ENCODE measurements at regions not wholly inside any gene's neighbourhood (a gene's known extent, or its start where the extent isn't known, plus 50 kb on each side); places are given as distances from the start of the nearest gene placed in this dataset.
"Not testable (repeated sequence)": the region's sequence is repeated elsewhere in the genome, so short reads cannot be mapped to it uniquely, and the experiment has no call there.

DNA sequence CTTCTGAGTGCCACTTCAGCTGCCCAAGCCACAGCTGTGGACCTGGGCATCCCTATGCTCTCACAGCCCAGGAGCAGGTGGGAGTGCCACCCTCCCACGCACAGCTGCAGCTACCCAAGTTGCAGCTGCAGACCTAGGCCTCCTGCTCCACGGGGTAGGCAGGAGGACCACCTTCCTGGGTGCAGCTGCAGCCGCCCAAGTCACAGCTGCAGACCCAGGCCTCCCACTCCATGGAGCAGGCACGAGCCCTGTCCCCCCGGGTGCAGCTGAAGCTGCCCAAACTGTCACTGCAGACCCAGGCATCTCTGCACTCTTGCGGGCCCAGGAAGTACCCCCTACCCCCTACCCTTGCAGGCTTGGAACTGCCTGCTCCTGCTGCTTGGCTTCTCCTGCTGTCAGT lies 260.2 kb downstream of the XPNPEP1 start:
- no peak for DNase-seq (ENCODE audit: low read depth in 2 of 2)

DNA sequence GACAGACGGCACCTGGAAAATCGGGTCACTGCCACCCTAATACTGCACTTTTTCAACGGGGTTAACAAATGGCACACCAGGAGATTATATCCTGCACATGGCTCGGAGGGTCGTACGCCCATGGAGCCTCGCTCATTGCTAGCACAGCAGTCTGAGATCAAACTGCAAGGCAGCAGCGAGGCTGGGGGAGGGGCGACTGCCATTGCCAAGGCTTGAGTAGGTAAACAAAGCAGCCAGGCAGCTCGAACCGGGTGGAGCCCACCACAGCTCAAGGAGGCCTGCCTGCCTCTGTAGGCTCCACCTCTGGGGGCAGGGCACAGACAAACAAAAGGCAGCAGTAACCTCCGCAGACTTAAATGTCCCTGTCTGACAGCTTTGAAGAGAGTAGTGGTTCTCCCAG lies 270.7 kb downstream of the XPNPEP1 start:
- not testable (repeated sequence) for DNase-seq (ENCODE audit: low read depth in 2 of 2)

DNA sequence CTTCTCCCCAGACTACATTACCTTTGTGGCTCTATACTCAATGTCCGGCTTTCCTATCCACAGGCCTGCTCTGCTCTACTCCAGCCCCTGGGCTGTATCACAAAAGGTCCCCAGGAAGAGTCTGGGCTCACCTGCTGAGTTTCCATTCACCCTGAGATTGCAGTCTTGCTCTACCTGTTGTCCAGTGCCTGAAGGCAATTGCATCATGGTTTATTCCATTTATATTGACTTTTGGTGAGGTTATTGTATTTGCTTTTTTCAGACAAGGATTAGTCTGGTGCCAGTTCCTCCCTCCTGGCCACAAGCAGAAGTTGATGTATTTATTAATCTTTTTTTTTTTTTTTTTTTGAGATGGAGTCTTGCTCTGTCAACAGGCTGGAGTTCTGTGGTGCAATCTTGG lies 273.1 kb downstream of the XPNPEP1 start:
- DNase-seq (ENCODE audit: low read depth in 2 of 2), result no peak

DNA sequence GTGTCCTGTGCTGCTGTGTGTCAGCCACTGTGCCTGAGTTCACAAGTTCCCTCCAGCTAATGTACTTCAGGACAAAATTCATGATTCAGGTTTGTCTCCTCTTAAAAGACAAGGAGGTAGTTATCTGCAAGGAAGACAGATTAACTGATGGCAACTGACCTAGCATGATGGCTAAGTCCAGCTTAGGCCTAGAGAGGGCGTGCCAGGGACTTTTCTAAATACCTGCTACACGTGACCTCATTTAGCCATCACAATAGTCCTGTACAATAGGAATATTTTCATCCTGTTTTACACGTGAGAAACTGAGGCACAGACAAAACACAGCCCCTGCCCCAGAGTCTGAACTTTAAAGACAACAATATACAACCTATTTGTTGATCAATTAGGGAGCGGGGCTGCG lies 275.7 kb downstream of the XPNPEP1 start:
- no peak for DNase-seq (ENCODE audit: low read depth in 2 of 2)

DNA sequence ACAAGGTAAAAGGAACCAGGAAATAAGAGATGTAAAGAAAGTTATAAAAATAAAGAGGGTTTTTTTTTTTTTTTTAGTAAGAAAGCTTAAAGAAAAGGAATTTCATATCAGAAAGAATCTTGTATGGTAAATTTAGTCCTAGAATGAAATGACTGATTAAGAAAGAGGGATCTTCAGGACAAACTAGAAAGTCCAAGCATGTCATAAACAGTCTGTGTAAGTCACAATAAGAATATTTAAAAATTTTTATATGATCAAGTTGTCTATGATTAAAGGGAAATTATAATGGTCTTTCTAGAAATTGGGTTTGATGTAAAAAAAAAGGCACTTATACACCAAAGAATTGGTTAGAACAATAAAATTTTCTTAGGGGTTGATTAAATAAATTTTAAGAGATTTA lies 289.5 kb downstream of the XPNPEP1 start:
- DNase-seq (ENCODE audit: low read depth in 2 of 2), result no peak

DNA sequence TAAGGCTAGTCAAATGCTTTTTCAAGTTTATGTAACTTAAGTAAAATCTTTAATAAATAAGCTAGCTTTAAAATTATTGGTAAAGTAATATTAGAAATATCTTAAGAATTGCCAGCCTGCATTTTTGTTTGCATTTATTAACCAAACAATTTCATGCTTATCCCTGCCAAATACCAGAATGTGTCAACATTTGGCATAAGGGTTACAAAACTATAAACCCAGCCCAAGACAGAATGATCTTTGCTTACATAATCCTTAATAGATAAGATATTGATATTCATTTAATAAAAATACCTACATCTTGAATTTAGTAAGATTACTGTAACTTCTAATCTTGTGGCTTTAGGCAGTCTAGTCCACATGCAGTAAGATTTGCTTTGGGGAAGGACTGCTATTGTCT lies 290.3 kb downstream of the XPNPEP1 start:
- not testable (repeated sequence) for DNase-seq (ENCODE audit: low read depth in 2 of 2)

DNA sequence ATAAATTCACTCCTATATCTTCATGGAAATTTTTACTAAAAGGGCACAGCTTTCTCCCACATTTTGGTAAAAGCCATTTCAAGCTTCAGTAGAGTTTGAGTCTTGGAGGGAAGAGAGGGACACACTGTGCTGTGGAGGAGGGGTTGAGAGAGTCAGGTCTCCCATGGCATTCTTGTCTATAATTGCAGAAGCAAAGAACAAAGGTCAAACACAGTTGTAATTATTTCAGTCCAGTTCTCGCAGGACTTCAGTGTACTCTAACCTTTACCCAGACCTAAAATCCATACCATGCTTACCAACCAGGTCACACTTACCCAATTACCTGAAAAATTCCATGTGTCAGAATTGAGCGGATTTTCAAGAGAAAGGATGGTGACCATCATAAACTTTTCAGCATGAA lies 298.4 kb downstream of the XPNPEP1 start:
- DNase-seq (ENCODE audit: low read depth in 2 of 2), result no peak

DNA sequence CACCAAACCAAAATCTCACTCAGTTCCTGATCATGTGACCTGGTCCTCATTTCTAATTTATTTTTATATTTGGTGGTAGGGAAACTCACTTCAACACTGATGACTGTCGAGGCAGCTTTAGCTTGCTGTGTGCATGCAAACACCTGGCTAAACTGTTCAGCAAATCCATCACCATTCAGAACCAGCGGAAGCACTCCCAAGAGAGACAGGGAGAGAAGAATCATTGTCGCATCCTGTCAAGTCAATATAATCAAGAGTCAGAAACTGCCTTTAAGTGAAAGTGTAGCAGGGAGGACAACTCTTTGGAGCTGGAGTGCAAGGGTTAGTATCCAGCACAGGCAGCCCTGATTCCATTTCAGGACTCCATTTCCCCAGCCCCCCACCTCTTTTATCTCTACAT lies 300.7 kb downstream of the XPNPEP1 start:
- DNase-seq (ENCODE audit: low read depth in 2 of 2), result no peak

DNA sequence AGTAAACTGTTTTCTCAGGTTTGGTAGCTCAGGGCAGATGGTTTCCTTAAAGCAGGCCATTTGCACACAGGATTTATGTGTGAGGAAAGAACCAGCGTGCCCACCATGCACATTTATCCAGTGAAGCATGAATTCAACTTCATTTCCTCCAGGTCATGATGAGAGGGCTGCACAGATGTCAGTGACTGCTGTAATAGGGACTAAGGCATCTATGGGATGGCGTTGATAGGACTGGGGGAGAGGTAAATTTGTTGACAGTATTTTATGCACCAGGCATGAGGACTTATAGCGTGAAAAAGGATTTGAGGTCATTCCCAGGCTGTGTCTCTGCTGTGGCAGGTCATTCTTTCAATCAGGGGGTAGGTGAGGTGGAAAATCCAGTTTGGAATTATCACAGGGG lies 302.9 kb downstream of the XPNPEP1 start:
- no peak for DNase-seq (ENCODE audit: low read depth in 2 of 2)

DNA sequence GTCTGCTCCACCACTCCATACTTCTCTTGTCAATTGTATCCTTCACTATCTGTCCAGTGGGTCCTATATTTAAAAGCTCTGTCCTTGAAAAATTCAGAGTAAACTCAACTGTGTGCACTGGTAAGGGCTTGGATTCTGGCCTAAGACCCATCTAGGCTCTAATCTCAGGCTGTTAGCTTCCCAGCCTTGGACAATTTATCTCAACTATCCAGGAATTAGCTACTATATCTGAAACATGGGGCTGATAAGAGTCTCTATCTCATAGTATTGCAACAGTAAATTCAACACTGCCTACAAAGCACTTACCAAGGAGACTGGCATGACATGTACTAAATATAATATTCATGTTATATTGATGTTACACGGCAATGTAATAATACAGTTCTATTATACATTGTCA lies 303.4 kb downstream of the XPNPEP1 start:
- no peak for DNase-seq (ENCODE audit: low read depth in 2 of 2)

DNA sequence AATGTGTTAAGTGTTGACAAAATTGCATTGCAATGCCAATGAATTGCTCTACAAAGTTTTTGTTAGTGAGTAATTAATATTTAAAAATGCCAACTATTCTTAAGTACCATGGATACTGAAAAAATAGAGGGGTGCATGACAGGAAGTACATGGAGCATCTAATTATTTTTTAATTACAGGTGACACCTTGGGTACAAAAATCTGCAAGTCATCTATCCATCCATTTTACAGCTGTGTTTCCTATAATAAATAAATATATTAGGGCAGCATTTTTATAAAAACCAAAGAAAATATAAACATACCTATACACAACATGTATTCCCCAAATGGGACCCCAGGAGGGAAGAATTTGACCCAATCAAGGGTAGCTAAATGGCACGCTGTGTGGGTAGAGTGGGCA lies 304.6 kb downstream of the XPNPEP1 start:
- DNase-seq (ENCODE audit: low read depth in 2 of 2), result no peak

DNA sequence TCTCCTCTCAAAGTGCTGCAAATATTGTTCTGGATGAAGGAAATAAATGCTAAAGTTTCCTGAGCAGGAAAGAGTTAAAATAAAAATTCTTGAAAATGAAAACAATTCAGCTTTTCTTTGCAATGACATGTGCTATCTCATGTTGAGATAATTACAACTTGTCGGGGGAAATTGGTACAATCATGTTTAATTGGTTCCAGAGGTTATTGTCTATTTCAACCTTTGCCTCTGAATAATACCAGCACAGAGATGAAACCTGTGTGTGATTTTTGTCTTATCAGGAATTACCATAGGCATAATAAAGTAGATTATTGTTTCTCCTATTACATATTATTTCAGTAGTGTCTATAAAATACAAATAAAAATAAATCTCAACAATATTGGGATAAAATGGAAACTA lies 305.0 kb downstream of the XPNPEP1 start:
- no peak for DNase-seq (ENCODE audit: low read depth in 2 of 2)

DNA sequence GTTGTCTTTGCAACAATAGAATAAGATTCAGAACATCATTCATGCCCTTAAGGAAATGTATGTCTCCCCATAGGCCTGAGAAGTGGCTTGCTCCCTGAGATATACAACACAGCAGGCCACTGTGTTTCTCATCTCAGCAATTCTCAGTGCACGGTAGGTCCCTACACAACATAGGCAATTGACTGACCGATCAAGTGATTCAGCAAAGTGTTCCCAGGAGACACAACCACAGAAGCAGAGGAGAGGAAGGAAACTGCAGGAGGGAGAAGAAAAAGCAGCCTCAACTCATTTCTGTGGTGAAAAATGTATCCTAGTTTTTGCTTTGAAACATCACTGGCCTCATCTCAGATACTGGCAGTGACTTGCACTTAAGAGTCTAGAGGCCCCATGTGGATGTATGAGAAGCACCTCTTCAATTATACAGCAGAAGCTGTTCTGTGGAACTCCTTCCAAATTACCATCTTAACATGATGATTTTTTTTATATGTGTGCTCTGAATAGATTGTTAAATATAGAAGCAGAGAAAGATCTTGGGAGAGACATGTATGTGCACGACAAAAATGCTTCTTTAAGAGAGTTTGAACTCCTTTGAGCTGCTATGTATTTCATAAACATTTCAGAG lies 306.8 kb downstream of the XPNPEP1 start:
- no peak for DNase-seq (ENCODE audit: low read depth in 2 of 2)

DNA sequence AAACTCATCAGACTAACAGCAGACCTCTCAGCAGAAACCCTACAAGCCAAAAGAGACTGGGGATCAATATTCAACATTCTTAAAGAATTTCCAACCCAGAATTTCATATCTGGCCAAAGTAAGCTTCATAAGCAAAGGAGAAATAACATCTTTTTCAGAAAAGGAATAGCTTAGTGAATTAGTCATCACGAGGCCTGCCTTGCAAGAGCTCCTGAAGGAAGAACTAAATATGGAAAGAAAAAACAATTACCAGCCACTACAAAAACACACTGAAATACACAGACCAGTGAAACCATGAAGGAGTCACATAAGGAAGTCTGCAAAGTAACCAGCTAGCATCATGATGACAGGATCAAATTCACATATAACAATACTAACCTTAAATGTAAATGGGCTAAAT lies 328.0 kb downstream of the XPNPEP1 start:
- not testable (repeated sequence) for DNase-seq (ENCODE audit: low read depth in 2 of 2)

DNA sequence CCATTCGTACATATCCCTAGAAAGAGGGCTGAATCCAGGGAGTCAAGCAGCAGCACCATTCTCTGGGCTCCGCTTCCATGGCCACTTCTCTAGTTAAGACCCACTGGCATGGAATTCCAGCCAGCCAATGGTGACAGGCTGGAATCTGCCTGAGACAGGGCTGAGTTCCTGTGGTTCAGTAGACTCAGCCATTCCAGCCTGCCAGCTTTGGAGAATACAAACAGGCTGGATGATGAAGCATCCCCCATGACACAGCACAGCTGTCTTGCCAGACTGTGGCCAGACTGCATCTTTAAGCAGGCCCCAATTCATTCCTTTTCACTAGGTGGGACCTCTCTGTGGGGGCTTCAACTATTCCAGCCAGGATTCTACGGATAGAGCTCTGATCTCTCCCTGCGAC lies 329.6 kb downstream of the XPNPEP1 start:
- no peak for DNase-seq (ENCODE audit: low read depth in 2 of 2)

DNA sequence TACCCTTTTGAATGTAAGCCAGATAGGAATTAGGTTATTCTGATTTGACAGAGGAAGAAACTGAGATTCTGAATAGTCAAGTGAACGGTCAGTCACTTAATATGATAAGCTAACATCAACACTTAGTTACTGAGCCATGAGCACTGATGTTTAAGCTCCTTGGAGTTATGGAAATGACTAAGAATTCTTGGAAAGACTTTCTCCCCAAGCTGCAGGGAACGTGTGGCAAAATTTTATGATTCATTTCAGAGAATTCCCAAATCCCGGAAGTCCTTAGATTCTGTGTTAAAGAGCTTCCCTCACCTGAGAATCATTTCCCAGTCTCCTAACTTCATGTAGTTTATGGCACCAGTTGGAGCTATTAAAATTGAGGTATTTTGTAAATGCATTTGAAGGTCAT lies 330.9 kb downstream of the XPNPEP1 start:
- DNase-seq (ENCODE audit: low read depth in 2 of 2), result no peak

DNA sequence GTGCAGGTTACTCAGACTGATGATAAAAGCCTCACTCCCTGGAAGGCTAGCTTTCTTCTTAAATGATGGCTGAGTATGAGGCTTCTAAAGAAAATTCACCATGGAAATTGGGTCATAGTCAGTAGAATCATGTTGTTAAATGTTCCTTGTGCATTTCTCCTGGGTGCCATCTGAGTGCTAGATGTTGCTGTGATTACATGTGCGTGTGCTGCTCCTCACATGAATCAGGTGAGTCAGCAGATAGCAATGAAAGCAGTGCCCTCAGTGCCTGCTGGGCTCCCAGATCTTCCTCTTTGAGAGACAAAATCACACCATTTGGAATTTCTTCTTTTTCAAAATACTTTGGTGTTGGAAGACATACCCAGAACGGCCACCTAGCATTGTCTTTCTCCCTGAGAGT lies 331.7 kb downstream of the XPNPEP1 start:
- no peak for DNase-seq (ENCODE audit: low read depth in 2 of 2)

DNA sequence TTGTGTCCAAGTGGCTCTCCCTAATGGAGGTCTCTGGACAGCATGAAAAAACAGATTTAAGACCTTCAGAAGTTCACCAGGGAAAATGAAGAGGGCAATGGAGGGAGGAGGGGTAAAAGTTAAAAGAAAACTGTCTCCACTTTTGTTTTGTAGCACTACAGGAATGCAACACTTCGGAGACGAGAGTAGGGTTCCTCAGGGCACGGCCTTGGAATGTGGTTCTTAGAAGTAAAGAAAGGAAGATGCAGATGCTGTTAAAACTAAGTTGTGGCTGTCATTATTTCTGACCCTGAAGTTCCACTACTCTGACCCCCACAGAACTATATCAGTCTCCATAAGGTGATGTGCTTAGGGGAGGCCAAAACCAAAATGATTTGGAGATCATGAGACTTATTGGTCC lies 335.1 kb downstream of the XPNPEP1 start:
- DNase-seq (ENCODE audit: low read depth in 2 of 2), result no peak

DNA sequence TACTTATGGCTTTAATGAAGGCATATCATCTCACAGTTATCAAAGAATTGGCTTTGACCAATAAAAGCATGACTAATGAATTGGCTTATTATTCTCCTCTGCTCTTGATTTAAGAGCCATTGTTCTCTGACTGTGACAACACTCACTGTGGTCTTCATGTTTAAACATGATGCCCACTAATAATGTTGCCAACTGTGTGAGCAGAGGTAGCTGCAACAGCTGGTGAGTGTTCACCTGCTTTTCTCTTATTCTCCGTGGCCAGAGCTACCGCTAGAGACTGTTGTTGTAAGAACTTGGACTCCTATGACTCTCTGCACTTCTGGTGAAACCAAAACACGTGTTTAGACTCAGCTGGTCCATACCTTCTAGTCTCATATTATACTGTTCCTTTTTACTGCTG lies 335.9 kb downstream of the XPNPEP1 start:
- DNase-seq (ENCODE audit: low read depth in 2 of 2), result no peak

DNA sequence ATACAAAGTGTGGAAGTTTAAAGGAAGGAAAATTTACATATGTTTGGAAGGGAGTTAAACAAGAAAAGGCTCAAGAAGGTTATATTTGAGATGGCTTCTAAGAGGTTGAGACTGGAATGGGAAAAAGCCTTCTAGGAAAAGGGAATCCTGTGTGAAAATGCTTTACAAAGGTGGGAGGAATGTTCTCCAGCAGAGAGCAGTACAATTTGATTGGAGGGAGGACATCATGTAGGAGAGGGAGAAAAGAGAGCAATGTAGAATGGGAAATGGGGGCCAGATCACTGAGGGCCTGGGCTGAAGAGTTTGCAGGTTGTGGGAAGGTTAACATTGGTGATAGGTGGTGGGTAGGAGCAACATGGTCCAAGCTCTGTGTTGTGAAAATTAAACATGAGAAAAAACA lies 366.9 kb downstream of the XPNPEP1 start:
- no peak for DNase-seq (ENCODE audit: low read depth in 2 of 2)

DNA sequence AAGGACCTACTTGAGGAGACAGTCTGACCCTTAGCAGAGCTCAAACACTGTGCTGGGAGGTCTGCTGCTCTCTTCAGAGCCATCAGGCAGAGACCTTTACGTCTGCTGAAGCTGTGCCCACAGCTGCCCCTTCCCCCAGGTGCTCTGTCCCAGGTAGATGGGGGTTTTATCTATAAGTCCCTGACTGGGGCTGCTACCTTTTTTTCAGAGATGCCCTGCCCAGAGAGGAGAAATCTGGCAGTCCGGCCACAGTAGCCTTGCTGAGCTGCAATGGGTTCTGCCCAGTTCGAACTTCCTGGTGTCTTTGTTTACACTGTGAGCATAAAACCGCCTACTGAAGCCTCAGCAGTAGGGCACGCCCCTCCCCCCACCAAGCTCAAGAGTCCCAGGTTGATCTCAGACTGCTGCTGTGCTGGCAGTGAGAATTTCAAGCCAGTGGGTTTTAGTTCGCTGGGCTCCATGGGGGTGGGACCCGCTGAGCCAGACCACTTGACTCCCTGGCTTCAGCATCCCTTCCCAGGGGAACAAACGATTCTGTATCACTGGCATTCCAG lies 381.2 kb downstream of the XPNPEP1 start:
- DNase-seq (ENCODE audit: low read depth in 2 of 2), result not testable (repeated sequence)

DNA sequence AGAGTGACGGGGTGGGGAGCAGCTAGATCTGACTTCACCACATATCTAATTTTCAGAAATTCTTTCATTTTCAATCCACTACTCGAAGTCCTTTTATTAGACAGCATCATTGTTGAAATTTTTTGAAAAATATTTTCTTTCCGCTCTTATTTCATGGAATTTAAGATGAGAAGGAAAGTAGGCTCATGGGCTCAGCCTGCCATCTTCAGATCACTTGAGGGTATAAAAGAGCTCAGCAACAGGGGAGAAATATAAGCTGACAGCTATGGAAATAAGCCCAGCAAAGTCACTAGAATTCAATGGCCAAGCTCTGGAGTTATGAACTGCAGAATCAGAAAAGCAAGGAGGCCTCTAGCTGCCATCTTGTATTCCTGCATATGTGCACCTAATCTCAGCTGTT lies 389.1 kb downstream of the XPNPEP1 start:
- no peak for DNase-seq (ENCODE audit: low read depth in 2 of 2)

DNA sequence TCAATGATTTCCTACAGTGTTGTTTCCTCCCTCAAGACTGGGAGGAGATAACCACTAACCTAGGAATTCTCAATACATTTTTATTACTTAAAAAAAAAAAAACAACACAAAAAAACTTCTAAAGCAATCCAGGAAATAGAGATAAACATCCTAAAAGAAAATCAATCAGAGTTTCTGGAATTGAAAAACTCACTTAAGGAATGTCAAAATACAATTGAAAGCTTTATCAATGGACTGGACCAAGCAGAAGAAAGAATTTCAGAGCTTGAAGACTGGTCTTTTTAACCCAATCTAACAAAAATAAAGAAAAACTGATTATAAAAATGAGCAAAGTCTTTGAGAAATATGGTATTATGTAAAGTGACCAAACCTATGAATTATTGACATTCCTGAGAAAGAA lies 394.1 kb downstream of the XPNPEP1 start:
- no peak for DNase-seq (ENCODE audit: low read depth in 2 of 2)

DNA sequence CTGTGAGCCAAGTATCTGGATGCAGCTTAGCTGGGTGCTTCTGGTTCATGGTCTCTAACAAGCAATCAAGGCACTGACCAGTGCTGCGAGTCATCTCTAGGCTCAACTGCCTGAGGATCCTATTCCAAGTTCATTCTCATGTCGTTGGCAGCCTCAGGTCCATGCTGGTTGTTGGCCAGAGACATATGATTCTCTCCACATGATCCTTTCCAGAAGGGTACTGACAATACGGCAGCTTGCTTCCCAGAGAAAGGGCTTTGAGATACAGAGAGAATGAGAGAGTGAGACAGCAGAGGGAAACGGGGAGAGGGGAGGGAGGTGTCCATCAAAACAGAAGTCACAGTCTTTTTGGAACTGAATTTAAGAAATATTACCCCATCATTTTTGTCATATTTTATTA lies 405.6 kb downstream of the XPNPEP1 start:
- no peak for DNase-seq (ENCODE audit: low read depth in 2 of 2)
